Esophagus muscularis mucosa (tissue), 4 donors: ENCODE measurements at regions not wholly inside any gene's neighbourhood (a gene's known extent, or its start where the extent isn't known, plus 50 kb on each side); places are given as distances from the start of the nearest gene placed in this dataset.

Experiments
- DNase-seq: peaks from one replicate; pipeline ENCODE4 v3.0.0-alpha.2; 2017; ENCODE audit errors: extremely low spot score
- H3K27ac ChIP-seq, 4 donors: fragments of 200-600 bp; sonication (generic); replicated peaks in 1 of 4; 1 replicate in 3 of 4; 2 replicates in 1 of 4; pipeline ENCODE4 v1.5.1; 2016 to 2019; ENCODE audit warnings: mild to moderate bottlenecking in 1 of 4
- H3K27me3 ChIP-seq, 4 donors: fragments of 200-600 bp; sonication (generic); one replicate each; pipeline versions ENCODE4 v1.5.1 to v1.6.0; 2016 to 2019
- H3K36me3 ChIP-seq, 4 donors: fragments of 200-600 bp; sonication (generic); one replicate each; pipeline ENCODE4 v1.5.1; 2016 to 2019
- H3K4me1 ChIP-seq, 4 donors: fragments of 200-600 bp; sonication (generic); one replicate each; pipeline ENCODE4 v1.5.1; 2016 to 2019
- H3K4me3 ChIP-seq, 4 donors: fragments of 200-600 bp; sonication (generic); 1 replicate in 2 of 4; 2 replicates in 2 of 4; pipeline ENCODE4 v1.5.1; 2016 to 2019; ENCODE audit warnings: mild to moderate bottlenecking in 4 of 4, moderate library complexity in 1 of 4
- H3K9me3 ChIP-seq, 4 donors: fragments of 200-600 bp; sonication (generic); 1 replicate in 3 of 4; 2 replicates in 1 of 4; pipeline ENCODE4 v1.5.1; 2016 to 2019
- EP300 ChIP-seq: sonication (generic); formaldehyde crosslinking; IDR thresholded peaks from one replicate; pipeline ENCODE4 v1.6.1; 2017; ENCODE audit warnings: antibody characterized with exemption
- POLR2A ChIP-seq: fragments of 450-650 bp; IDR thresholded peaks from one replicate; pipeline ENCODE4 v1.6.1; 2017; ENCODE audit warnings: antibody characterized with exemption, moderate library complexity, mild to moderate bottlenecking, low read depth
- POLR2AphosphoS5 ChIP-seq, 2 donors: sonication (generic); formaldehyde crosslinking; IDR thresholded peaks; one replicate each; pipeline ENCODE4 v1.6.1; 2017; ENCODE audit warnings: antibody characterized with exemption in 2 of 2
- WGBS: methylation state at CpG from one replicate; pipeline ENCODE4 v1.1.5; 2018; 5-methylcytosine and 5-hydroxymethylcytosine counted together
- intact Hi-C: fragments of 100-400 bp; cut with DNase I; formaldehyde crosslinking; loops from one replicate; pipeline ENCODE4 v1.15.1; 2023
- TF ChIP-seq, protein P1 (sequence below), 3 experiments: fragments of 200-600 bp in 2 of 3; fragments of 450-650 bp in 1 of 3; sonication (generic) in 2 of 3; IDR thresholded peaks; one replicate each; pipeline ENCODE4 v1.5.1; 2017 to 2019; ENCODE audit warnings: antibody characterized with exemption in 3 of 3, mild to moderate bottlenecking in 2 of 3, moderate library complexity in 1 of 3

DNA sequence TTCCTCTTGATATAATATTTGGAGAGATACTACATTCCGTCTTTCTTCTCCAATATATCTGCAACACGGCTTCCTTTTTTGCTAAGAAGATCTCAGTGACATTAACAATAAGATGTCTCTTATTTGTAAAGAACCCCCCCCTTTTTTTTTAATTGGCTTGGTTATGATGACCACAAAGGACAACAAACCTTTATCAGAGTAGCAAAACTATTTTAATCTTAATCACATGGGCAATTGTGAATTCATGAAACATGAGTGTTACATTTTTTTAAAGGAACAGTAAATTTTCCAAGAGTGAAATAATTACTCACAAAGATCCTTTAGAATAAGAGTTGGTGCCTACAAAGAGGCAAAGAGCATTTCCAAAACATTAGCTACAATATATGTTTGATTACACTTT, 554.1 kb downstream of the MAT2B start:
- Histone ChIP-seq H3K27ac (no peak overlapping the region), H3K4me3 (no peak overlapping the region), H3K27me3 (no peaks in the 10 kb centered on the region), H3K36me3 (no peaks in the 10 kb centered on the region), H3K4me1 (no peaks in the 10 kb centered on the region), H3K9me3 (no peaks in the 10 kb centered on the region)
- no peak for DNase-seq
- no peak for TF ChIP-seq POLR2AphosphoS5 (IDR thresholded peaks at IDR 0.05)
- no peak for TF ChIP-seq EP300
- TF ChIP-seq, protein P1, sequence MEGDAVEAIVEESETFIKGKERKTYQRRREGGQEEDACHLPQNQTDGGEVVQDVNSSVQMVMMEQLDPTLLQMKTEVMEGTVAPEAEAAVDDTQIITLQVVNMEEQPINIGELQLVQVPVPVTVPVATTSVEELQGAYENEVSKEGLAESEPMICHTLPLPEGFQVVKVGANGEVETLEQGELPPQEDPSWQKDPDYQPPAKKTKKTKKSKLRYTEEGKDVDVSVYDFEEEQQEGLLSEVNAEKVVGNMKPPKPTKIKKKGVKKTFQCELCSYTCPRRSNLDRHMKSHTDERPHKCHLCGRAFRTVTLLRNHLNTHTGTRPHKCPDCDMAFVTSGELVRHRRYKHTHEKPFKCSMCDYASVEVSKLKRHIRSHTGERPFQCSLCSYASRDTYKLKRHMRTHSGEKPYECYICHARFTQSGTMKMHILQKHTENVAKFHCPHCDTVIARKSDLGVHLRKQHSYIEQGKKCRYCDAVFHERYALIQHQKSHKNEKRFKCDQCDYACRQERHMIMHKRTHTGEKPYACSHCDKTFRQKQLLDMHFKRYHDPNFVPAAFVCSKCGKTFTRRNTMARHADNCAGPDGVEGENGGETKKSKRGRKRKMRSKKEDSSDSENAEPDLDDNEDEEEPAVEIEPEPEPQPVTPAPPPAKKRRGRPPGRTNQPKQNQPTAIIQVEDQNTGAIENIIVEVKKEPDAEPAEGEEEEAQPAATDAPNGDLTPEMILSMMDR (IDR thresholded peaks at IDR 0.05) = no peak
- TF ChIP-seq POLR2A = no peak
- 75% methylated on average over 2 of the region's 2 CpGs for WGBS
- intact Hi-C loops = no loop called here

DNA sequence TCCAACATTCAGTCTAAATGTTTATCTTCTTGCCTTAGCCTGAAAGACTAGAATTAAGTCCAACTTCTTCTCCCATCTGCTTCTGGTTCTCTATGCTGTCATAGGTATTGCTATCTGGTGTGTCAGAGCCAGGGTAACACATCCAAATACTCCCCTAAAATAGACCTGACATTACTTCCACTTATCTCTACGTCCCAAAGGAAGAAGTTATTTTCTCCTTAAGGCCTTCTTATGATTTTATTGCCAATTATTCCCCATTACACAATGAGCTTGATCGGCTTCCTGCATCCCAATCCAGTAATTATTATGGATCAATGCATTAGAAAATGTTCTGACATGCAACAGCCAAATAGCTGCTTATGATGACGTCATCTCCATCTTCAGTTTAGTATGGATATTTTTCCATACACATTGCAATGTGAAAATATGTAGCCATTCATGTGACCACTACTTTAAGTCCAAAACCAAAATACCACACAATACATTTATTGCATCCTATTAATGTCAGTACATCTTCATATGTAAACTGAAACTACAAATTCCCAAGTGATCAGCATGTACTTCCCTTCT, 555.5 kb downstream of the MAT2B start:
- Histone ChIP-seq H3K36me3 (no peaks in the 10 kb centered on the region), H3K27me3 (no peaks in the 10 kb centered on the region), H3K4me1 (no peaks in the 10 kb centered on the region), H3K4me3 (no peak overlapping the region), H3K9me3 (no peaks in the 10 kb centered on the region), H3K27ac (no peak overlapping the region)
- no peak for DNase-seq
- intact Hi-C loops = no loop called here
- 68% methylated on average over 3 of the region's 3 CpGs for WGBS
- TF ChIP-seq POLR2A = no peak
- TF ChIP-seq POLR2AphosphoS5 (IDR thresholded peaks at IDR 0.05) = no peak
- TF ChIP-seq EP300 = no peak

DNA sequence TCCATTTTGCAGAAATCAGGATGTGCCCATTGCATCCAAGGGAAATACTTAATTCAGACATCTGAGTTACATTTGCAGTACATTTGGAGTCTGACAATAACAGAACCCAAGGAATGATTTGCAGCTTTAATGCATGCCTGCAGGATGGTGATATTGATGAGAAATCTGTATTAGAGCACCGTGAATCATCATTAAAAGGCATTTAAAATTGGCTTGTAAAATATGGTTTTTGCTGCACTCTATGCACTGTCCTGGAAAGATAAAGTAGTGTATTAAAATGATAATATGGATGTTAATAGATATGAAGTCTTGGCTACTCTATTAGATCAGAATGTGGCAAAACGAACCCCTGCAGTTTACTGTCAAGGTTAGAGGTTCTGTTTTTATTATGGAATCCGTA, 556.9 kb downstream of the MAT2B start:
- intact Hi-C loops = no loop called here
- no peaks in the 10 kb centered on the region for H3K4me1 ChIP-seq
- WGBS = 68% methylated on average over 3 of the region's 3 CpGs

DNA sequence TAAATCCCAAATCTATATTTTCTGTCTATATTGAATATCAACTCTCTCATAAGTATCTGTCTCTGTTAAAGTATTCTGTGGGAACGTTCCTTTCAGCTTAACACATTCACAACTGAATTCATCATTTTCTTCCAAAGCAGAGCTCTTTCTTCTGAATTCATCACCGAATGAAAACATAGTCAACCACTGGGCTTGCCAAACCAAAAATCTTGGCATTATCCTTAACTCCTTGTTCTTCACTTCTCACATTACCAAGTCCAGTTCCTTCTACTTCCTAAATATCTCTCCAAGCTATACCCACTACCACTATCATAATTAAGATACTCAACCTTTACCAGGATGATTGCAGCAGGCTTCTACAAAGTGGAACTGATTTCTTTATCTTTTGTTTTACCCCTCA, 559.8 kb downstream of the MAT2B start:
- no peaks in the 10 kb centered on the region for H3K4me1 ChIP-seq
- intact Hi-C loops = no loop called here
- TF ChIP-seq POLR2A (no peak), POLR2AphosphoS5 (IDR thresholded peaks at IDR 0.05) (no peak), EP300 (no peak)
- TF ChIP-seq, protein P1 (IDR thresholded peaks at IDR 0.05) = no peak
- H3K27ac ChIP-seq = no peak overlapping the region
- peaks cover 0 to 7% (median 0%) of the 10 kb centered on the region in 4 donors for H3K9me3 ChIP-seq
- no peak for DNase-seq
- WGBS = 79% methylated on average over 2 of the region's 2 CpGs
- no peak overlapping the region for H3K4me3 ChIP-seq
- no peaks in the 10 kb centered on the region for H3K27me3 ChIP-seq
- no peaks in the 10 kb centered on the region for H3K36me3 ChIP-seq

More for the DNA sequence above, 556.9 kb downstream of the MAT2B start:
- no peak for DNase-seq
- Histone ChIP-seq H3K4me3 (no peak overlapping the region), H3K27me3 (no peaks in the 10 kb centered on the region), H3K27ac (no peak overlapping the region), H3K36me3 (no peaks in the 10 kb centered on the region), H3K9me3 (no peaks in the 10 kb centered on the region)
- TF ChIP-seq EP300 (no peak), POLR2A (no peak), POLR2AphosphoS5 (IDR thresholded peaks at IDR 0.05) (no peak)
- TF ChIP-seq, protein P1 (IDR thresholded peaks at IDR 0.05) = no peak

DNA sequence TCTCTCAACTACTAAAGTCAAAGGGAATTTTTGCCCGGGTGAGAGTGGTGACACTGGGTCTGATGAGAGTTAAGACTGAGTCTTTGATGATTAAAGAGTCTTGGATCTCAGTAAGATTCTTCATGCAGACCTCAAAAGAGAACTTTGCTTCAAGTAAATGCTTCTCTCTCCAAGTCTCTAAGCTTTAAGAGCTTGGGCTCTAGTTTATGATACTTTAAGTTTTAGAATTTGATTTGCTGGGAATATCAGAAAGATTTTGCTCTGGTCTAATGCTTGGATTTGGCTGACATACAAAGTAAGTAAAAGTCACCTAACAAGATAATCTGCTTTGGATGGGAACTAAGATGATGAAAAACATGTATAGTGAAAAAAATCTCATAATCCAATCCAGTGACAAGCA, 566.3 kb downstream of the MAT2B start:
- H3K27ac ChIP-seq = no peak overlapping the region
- TF ChIP-seq, protein P1 (IDR thresholded peaks at IDR 0.05) = no peak
- no peak for TF ChIP-seq POLR2AphosphoS5 (IDR thresholded peaks at IDR 0.05)
- no peak for TF ChIP-seq EP300
- no peak for TF ChIP-seq POLR2A
- no peak overlapping the region for H3K4me3 ChIP-seq
- H3K9me3 ChIP-seq = peaks cover 0 to 7% (median 0%) of the 10 kb centered on the region in 4 donors
- H3K4me1 ChIP-seq = no peaks in the 10 kb centered on the region
- H3K27me3 ChIP-seq = no peaks in the 10 kb centered on the region
- H3K36me3 ChIP-seq = no peaks in the 10 kb centered on the region
- 92% methylated on average over 1 of the region's 1 CpG for WGBS
- no peak for DNase-seq
- intact Hi-C loops = no loop called here
